ENCODE measurements at regions not wholly inside any gene's neighbourhood (a gene's known extent, or its start where the extent isn't known, plus 50 kb on each side); places are given as distances from the start of the nearest gene placed in this dataset.

GRCh38 chr7:55279080-55279845 is 85.9 kb upstream of the LANCL2 start:
- 83% methylated on average over 14 of the region's 14 CpGs for WGBS
- Histone ChIP-seq H3K4me1 (ENCODE audit: insufficient read depth) (no peaks in the 10 kb centered on the region), H3K27ac (ENCODE audit: low read depth) (no peak overlapping the region), H3K4me3 (ENCODE audit: low read depth, low read length) (no peak overlapping the region), H3K36me3 (ENCODE audit: insufficient read depth) (no peaks in the 10 kb centered on the region)
- DNase-seq (ENCODE audit: extremely low spot score): no peak

GRCh38 chr7:55280031-55280454 is 85.1 kb upstream of the LANCL2 start:
- no peaks in the 10 kb centered on the region for H3K4me1 ChIP-seq (ENCODE audit: insufficient read depth)
- peak; percentile 51 for DNase-seq (ENCODE audit: extremely low spot score)
- no peak overlapping the region for H3K27ac ChIP-seq (ENCODE audit: low read depth)
- H3K4me3 ChIP-seq (ENCODE audit: low read depth, low read length): no peak overlapping the region
- WGBS: 3% methylated on average over 3 of the region's 3 CpGs
- H3K36me3 ChIP-seq (ENCODE audit: insufficient read depth): no peaks in the 10 kb centered on the region

- no peak overlapping the region for H3K4me3 ChIP-seq (ENCODE audit: low read depth, low read length)
- WGBS: 89% methylated on average over 2 of the region's 2 CpGs
- H3K4me1 ChIP-seq (ENCODE audit: insufficient read depth): no peaks in the 10 kb centered on the region
- no peak overlapping the region for H3K27ac ChIP-seq (ENCODE audit: low read depth)
- no peak for DNase-seq (ENCODE audit: extremely low spot score)
- no peaks in the 10 kb centered on the region for H3K36me3 ChIP-seq (ENCODE audit: insufficient read depth)
These were observed 79.5 kb upstream of the LANCL2 start for GRCh38 chr7:55285665-55286064.

- H3K36me3 ChIP-seq (ENCODE audit: insufficient read depth): no peaks in the 10 kb centered on the region
- DNase-seq (ENCODE audit: extremely low spot score): no peak
- WGBS: 79% methylated on average over 3 of the region's 3 CpGs
These were observed 78.5 kb upstream of the LANCL2 start for GRCh38 chr7:55286666-55287065.

GRCh38 chr7:55288070-55288824 is 76.9 kb upstream of the LANCL2 start:
- DNase-seq (ENCODE audit: extremely low spot score): no peak
- WGBS: 78% methylated on average over 5 of the region's 5 CpGs
- H3K27ac ChIP-seq (ENCODE audit: low read depth): no peak overlapping the region
- H3K36me3 ChIP-seq (ENCODE audit: insufficient read depth): no peaks in the 10 kb centered on the region
- H3K4me1 ChIP-seq (ENCODE audit: insufficient read depth): no peaks in the 10 kb centered on the region
- no peak overlapping the region for H3K4me3 ChIP-seq (ENCODE audit: low read depth, low read length)

More at GRCh38 chr7:55286666-55287065, 78.5 kb upstream of the LANCL2 start:
- Histone ChIP-seq H3K4me1 (ENCODE audit: insufficient read depth) (no peaks in the 10 kb centered on the region), H3K27ac (ENCODE audit: low read depth) (no peak overlapping the region), H3K4me3 (ENCODE audit: low read depth, low read length) (no peak overlapping the region)

GRCh38 chr7:55296070-55296469 is 69.1 kb upstream of the LANCL2 start:
- no peak for DNase-seq (ENCODE audit: extremely low spot score)
- H3K27ac ChIP-seq (ENCODE audit: low read depth): no peak overlapping the region
- no peaks in the 10 kb centered on the region for H3K4me1 ChIP-seq (ENCODE audit: insufficient read depth)
- no peak overlapping the region for H3K4me3 ChIP-seq (ENCODE audit: low read depth, low read length)
- 81% methylated on average over 6 of the region's 6 CpGs for WGBS
- no peaks in the 10 kb centered on the region for H3K36me3 ChIP-seq (ENCODE audit: insufficient read depth)

GRCh38 chr7:55299273-55299967 is 65.7 kb upstream of the LANCL2 start:
- 70% methylated on average over 8 of the region's 8 CpGs for WGBS
- Histone ChIP-seq H3K4me3 (ENCODE audit: low read depth, low read length) (no peak overlapping the region), H3K27ac (ENCODE audit: low read depth) (no peak overlapping the region), H3K36me3 (ENCODE audit: insufficient read depth) (no peaks in the 10 kb centered on the region), H3K4me1 (ENCODE audit: insufficient read depth) (no peaks in the 10 kb centered on the region)
- no peak for DNase-seq (ENCODE audit: extremely low spot score)

- no peaks in the 10 kb centered on the region for H3K36me3 ChIP-seq (ENCODE audit: insufficient read depth)
- DNase-seq (ENCODE audit: extremely low spot score): no peak
- H3K27ac ChIP-seq (ENCODE audit: low read depth): no peak overlapping the region
- H3K4me1 ChIP-seq (ENCODE audit: insufficient read depth): no peaks in the 10 kb centered on the region
- WGBS: 82% methylated on average over 1 of the region's 1 CpG
- no peak overlapping the region for H3K4me3 ChIP-seq (ENCODE audit: low read depth, low read length)
These were observed 61.9 kb upstream of the LANCL2 start for GRCh38 chr7:55303220-55303619.

GRCh38 chr7:55304018-55304762 is 60.9 kb upstream of the LANCL2 start:
- no peaks in the 10 kb centered on the region for H3K4me1 ChIP-seq (ENCODE audit: insufficient read depth)
- H3K27ac ChIP-seq (ENCODE audit: low read depth): no peak overlapping the region
- H3K36me3 ChIP-seq (ENCODE audit: insufficient read depth): no peaks in the 10 kb centered on the region
- H3K4me3 ChIP-seq (ENCODE audit: low read depth, low read length): no peak overlapping the region
- WGBS: 66% methylated on average over 4 of the region's 4 CpGs
- no peak for DNase-seq (ENCODE audit: extremely low spot score)

- no peak overlapping the region for H3K4me3 ChIP-seq (ENCODE audit: low read depth, low read length)
- no peak overlapping the region for H3K27ac ChIP-seq (ENCODE audit: low read depth)
- no peaks in the 10 kb centered on the region for H3K36me3 ChIP-seq (ENCODE audit: insufficient read depth)
- DNase-seq (ENCODE audit: extremely low spot score): no peak
- WGBS: 94% methylated on average over 1 of the region's 1 CpG
- H3K4me1 ChIP-seq (ENCODE audit: insufficient read depth): no peaks in the 10 kb centered on the region
These were observed 60.0 kb upstream of the LANCL2 start for GRCh38 chr7:55305135-55305534.

- no peak overlapping the region for H3K4me3 ChIP-seq (ENCODE audit: low read depth, low read length)
- no peak for DNase-seq (ENCODE audit: extremely low spot score)
- no peaks in the 10 kb centered on the region for H3K36me3 ChIP-seq (ENCODE audit: insufficient read depth)
- H3K4me1 ChIP-seq (ENCODE audit: insufficient read depth): no peaks in the 10 kb centered on the region
- no peak overlapping the region for H3K27ac ChIP-seq (ENCODE audit: low read depth)
- WGBS: 72% methylated on average over 3 of the region's 3 CpGs
These were observed 58.8 kb upstream of the LANCL2 start for GRCh38 chr7:55306331-55306730.

GRCh38 chr7:55307123-55307916 is 57.8 kb upstream of the LANCL2 start:
- Histone ChIP-seq H3K4me1 (ENCODE audit: insufficient read depth) (no peaks in the 10 kb centered on the region), H3K27ac (ENCODE audit: low read depth) (no peak overlapping the region), H3K36me3 (ENCODE audit: insufficient read depth) (no peaks in the 10 kb centered on the region), H3K4me3 (ENCODE audit: low read depth, low read length) (no peak overlapping the region)
- whole genome bisulfite sequencing: 82% methylated on average over 4 of the region's 4 CpGs
- DNase-seq (ENCODE audit: extremely low spot score): no peak

All from urinary bladder (tissue), 3 donors.